H4 (cell line): ENCODE measurements at regions not wholly inside any gene's neighbourhood (a gene's known extent, or its start where the extent isn't known, plus 50 kb on each side); places are given as distances from the start of the nearest gene placed in this dataset.
"Not testable (repeated sequence)": the region's sequence is repeated elsewhere in the genome, so short reads cannot be mapped to it uniquely, and the experiment has no call there.

Experiments used
- DNase-seq: peaks from one replicate; pipeline ENCODE4 v3.0.0-alpha.2; 2015; ENCODE audit warnings: low spot score

DNA sequence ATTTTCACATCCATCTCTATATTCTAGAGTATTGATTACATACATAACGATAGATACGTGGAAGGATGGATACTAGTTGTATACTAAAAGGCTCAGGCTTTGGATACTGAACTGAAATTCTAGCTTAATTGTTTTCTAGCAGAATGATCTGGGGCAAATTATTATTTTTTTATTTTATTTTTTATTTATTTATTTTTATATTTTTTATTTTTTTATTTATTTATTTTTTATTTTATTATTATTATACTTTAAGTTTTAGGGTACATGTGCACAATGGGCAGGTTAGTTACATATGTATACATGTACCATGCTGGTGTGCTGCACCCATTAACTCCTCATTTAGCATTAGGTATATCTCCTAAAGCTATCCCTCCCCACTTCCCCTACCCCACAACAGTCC, 432.6 kb upstream of the GRM7 start:
- not testable (repeated sequence) for DNase-seq

- DNase-seq, result no peak
Measured at GRCh38 chr3:6435951-6436350, 425.0 kb upstream of the GRM7 start.

DNA sequence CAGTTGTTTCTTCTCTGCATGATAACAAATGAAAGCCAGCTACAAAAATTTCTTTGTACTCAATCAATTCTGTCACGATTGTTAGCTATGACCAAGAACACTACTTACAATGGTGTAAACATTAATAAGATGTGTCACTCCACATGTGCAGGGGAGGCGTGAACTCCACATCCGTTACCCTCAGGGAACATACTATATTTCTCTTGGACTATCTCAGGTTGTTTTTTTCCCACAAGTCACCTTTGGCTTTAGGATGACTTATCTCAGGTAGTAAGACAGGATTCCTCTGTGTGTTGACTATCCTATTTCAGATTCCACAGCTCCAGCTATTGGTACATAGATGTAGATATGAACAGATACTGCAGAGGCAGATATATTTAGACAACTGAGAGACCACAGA, 423.3 kb upstream of the GRM7 start:
- no peak for DNase-seq

DNA sequence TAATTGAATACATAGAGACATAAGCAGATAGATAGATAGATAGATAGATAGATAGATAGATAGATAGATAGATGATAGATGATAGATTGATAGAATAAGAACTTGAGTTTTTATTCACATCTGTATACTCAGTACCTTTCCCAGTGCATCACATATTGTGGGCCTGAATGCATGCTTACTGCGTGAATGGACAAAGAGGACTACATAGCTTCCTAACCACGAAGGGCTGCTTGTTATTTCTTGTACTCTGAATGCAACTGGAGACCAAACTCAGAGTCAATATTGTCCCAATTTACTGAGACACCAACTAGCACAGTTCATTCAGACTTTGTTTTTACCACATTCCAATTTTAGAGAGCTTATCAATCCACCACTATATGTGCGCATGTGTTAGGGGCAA, 422.9 kb upstream of the GRM7 start:
- no peak for DNase-seq

DNA sequence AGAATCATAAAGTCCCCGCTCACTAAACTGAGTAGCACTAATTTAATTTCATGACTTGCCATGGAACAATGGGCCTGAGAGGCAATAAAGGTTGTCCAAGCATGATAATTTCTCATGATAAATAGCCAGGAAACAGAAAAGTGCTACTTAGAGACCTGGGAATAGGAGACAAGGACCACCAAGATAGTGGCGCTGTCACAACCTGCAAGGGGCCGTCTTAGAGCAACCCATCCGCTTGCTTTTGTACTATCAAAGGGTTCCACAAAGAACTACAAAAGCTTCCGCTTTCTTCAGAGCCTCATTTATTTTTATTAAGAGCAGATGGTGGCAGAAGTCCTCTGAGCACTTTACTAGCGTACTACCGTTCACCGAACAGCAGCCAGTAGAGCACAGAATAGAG, 421.7 kb upstream of the GRM7 start:
- no peak for DNase-seq

DNA sequence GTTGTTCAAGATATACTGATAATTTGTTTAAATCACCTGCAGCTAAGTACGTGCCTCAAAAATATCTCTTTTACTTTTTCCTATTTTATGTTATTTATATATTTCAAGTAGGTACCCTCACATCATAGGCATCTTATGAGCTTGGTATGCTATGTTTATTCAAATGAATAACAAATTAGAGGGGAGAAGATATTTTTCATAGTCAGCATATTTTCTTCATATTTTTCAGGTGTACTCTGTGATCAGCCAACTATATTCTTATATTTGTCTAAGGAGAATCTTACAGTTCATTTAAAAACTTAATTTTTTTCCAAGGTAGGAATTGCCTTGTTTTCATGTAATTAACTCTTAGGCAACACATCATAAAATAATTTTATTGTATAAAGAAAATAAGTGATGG, 421.1 kb upstream of the GRM7 start:
- DNase-seq, result no peak

- DNase-seq, result no peak
Measured at GRCh38 chr3:6444888-6445658, 415.8 kb upstream of the GRM7 start.

GRCh38 chr3:6447166-6447801, 413.6 kb upstream of the GRM7 start:
- DNase-seq, result no peak

DNA sequence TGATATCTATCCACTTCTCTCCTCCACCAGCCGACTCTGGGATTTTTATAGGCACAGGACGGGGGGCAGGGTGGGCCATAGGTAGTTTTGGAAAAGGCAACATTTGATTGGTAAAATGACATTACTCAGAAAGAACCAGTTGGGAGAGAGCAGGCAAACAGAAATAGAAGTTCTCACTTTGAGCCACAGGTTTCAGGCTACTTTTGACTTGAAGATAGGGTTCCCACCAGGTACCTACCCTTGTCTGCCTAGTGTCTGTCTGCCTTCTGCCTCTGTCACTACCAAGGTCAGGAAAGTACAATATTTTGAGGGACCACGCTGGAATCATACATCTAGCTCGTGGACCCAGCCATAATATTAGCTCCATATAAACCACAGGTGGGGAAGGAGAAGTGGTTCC, 412.9 kb upstream of the GRM7 start:
- DNase-seq, result no peak

GRCh38 chr3:6449099-6449498, 411.8 kb upstream of the GRM7 start:
- DNase-seq, result no peak

DNA sequence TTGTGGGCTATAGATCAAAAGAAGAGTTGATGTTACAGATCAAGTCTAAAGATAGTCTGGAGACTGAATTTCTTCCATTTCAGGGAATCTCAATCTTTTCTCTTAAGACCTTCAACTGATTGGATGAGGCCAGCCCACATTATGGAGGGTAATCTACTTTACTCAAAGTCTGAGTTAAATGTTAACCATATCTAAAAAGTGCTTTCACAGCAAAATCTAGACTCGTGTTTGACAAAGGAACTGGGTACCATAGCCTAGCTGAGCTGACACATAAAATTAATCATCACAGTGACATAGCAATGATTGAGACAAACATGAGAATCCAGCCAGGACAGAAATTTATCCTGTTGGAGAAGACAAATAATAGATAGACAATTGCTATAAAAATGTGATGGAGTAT, 407.9 kb upstream of the GRM7 start:
- DNase-seq, result no peak

GRCh38 chr3:6455031-6455430, 405.9 kb upstream of the GRM7 start:
- DNase-seq, result no peak

GRCh38 chr3:6467186-6467585, 393.7 kb upstream of the GRM7 start:
- DNase-seq, result no peak

DNA sequence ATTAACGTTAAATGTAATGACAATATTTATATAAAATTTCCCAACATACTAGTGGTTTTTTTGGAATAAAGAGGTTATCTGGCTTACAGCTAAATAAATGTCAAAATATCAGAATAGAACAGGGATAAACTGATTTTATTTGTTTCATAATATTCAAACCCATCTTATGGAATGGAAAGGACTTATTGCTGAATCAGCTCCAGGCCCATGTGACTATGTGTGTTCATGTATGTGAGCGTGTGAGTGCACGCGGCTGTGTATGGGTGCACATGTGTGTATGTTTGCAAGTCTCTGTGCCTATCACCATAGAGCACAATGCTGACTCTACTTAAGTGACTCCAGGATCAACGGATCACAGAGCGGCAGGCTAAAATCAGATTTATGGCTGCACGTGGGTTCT, 392.3 kb upstream of the GRM7 start:
- no peak for DNase-seq

DNA sequence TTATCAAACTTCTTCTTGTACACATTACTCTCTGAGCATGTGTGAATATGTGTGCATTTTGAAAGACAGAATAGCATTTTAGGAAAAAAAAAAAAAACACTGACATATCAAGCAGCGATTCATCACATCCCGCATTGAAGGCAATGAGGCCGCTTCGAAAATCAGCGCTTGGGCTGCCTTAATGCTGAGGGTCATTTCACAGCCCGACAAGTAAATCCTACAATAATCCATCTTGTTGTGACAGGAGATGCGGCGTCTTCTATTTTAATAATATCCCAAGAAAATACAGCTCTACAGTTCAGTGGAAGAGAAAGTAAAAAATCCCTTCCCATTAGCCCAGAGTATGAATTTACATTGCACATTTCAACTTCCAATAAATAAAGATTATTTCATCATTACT, 389.2 kb upstream of the GRM7 start:
- no peak for DNase-seq

GRCh38 chr3:6490487-6491327, 370.2 kb upstream of the GRM7 start:
- peak; percentile 8 for DNase-seq

DNA sequence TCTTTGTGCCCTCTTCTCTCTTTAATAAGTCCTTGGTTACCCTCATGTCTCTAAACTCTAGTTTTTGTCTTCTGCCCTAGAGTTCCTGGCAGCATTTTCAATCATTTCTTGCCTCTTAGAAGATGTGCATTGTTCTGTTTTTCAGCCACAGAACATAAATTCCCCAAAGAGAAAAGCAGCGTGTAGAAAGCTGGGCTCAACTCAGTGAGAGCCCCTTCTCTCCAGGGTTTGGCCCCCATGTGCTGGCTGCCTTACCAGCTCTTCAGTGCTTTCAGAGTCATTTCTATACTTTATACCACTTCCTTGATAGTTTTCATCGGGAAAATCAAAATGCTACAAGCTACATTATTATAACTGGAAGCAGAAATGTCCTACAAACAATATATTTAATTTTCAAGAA, 369.1 kb upstream of the GRM7 start:
- no peak for DNase-seq

DNA sequence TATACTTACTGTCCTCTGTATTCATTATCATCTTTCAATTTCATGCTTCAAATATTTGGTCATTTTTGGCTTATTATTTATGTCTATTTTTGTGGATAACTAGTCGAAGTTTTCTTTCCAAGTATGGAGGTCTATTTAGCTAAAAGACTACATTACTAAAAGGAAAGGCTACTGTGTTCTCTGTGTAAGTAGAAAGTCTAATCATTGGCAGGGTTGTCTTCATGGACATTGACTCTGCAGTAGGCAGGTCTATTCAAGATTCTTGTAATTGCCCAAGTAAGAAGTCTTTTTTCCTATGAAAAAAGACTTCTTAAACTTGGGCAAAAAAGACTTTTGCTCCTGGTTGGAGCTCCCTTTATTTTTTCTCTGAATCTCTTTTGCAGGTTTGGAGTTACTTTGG, 368.6 kb upstream of the GRM7 start:
- no peak for DNase-seq

- not testable (repeated sequence) for DNase-seq
Measured at GRCh38 chr3:6498944-6499343, 362.0 kb upstream of the GRM7 start.

GRCh38 chr3:6504347-6504746, 356.6 kb upstream of the GRM7 start:
- no peak for DNase-seq

DNA sequence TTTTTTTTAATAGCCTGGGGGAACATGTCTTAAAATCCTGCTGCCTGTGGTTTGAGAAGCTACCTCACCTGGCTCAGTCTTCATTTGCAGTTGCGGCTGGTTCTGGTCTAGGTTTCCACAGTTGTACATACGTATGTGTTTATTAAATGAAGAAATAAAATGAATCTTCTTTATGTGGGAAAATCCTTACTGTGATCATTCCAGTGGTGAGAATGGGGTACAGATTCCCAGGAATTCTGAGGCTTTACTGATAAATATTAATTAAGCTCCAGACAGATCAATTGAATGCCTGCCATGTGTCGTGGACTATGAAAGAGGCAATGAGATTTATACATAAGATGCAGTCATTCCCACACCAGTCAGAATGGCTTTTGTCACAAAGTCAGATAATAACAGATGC, 356.1 kb upstream of the GRM7 start:
- DNase-seq, result no peak

- no peak for DNase-seq
Measured at GRCh38 chr3:6508410-6508759, 352.5 kb upstream of the GRM7 start.

DNA sequence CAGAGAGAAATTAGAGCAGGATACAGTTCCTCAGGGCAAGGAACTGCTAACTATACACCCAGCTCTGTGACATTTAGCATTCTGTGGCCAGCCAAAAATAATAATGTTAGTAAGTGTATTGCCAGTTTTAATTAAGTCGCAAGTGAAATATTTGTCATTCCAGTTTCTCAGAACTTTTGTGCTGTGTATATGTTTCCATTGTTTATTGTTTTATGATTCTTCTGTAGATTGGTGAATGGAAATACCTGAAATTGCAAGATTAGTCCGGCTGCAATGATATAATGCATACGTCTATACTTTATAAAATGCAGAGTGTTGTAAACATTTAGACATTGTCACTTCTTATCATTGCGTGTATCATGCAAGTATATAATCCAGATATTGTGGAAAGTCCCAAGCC, 351.3 kb upstream of the GRM7 start:
- DNase-seq, result no peak
